ENCODE measurements at regions not wholly inside any gene's neighbourhood (a gene's known extent, or its start where the extent isn't known, plus 50 kb on each side); places are given as distances from the start of the nearest gene placed in this dataset.

DNA sequence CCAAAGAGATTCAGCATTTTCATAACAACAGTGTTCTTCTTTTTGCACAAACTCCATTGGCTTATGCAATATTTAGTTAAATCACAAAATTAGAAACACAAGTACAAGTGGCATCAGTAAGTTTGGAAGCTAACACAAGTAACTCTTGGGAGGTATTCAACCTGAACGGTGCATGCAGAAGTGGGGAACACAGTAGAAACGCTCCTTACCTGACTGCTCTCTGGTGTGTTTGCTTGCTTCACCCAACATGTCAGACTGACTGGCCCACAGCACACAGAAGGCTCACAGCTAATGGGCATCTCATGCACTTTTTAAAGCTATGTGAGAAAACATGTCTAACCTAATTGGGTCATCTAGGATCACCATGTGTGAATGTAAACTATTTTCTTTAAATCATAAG lies 133.6 kb downstream of the MAGEB17 start:
- no peak for ATAC-seq (ENCODE audit: low read depth in 2 of 2)
- Mint-ChIP-seq H3K4me3 (no peak overlapping the region), H3K4me1 (no peaks in the 10 kb centered on the region), H3K36me3 (no peaks in the 10 kb centered on the region), H3K27ac (no peak overlapping the region), H3K27me3 (no peaks in the 10 kb centered on the region), H3K9me3 (peaks cover 0 to 2% (median 0%) of the 10 kb centered on the region in 7 donors)
- no peak for DNase-seq

DNA sequence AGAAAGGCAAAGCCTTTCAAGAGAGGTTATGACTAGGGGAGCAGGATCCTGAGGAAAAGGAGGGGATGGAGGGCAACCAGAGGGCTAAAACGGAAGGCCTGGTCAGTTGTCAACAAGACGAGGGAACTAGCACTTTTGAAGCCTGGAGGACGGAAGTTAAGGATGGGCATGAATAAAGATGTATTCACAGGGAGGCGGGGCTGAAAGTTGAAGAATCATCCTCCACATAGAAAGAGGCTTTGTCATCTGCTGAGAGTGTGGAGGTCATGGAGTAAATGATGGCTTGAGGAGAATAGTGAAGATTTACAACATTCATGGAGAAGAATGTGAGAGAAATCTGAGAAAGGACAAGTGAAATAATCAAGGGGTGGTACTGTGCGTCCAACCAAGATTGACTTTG lies 137.5 kb downstream of the MAGEB17 start:
- no peak overlapping the region for H3K27ac Mint-ChIP-seq

DNA sequence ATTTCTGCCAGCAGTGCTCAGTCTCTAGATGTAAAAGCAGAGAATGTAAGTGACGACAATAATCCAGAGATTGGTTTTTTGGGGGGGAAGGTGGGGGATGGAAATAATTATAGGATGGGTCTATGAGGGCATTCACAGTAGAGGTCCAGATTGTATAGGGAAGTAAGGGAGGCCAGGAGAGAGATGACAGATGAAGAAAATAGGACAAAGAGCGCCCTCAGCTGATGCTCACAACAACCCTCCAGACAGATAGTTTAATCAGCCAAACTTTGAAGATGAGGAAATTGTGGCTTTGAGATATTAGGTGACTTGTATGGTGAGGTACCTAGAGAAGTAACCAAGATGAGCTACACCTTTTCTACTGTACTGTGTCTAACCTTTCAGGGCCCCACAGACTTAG lies 137.9 kb downstream of the MAGEB17 start:
- peaks cover 0 to 2% (median 0%) of the 10 kb centered on the region in 7 donors for H3K9me3 Mint-ChIP-seq
- no peaks in the 10 kb centered on the region for H3K36me3 Mint-ChIP-seq
- no peak overlapping the region for H3K27ac Mint-ChIP-seq
- no peak for ATAC-seq (ENCODE audit: low read depth in 2 of 2)
- peaks cover 6 to 12% (median 7%) of the 10 kb centered on the region in 3 donors for H3K27me3 Mint-ChIP-seq
- no peaks in the 10 kb centered on the region for H3K4me1 Mint-ChIP-seq
- no peak overlapping the region for H3K4me3 Mint-ChIP-seq
- DNase-seq = no peak

More for the DNA sequence above, 137.5 kb downstream of the MAGEB17 start:
- Mint-ChIP-seq H3K36me3 (no peaks in the 10 kb centered on the region), H3K4me3 (no peak overlapping the region), H3K4me1 (no peaks in the 10 kb centered on the region), H3K27me3 (peaks cover 4 to 8% (median 4%) of the 10 kb centered on the region in 3 donors), H3K9me3 (peaks cover 0 to 2% (median 0%) of the 10 kb centered on the region in 7 donors)
- DNase-seq = no peak
- no peak for ATAC-seq (ENCODE audit: low read depth in 2 of 2)

DNA sequence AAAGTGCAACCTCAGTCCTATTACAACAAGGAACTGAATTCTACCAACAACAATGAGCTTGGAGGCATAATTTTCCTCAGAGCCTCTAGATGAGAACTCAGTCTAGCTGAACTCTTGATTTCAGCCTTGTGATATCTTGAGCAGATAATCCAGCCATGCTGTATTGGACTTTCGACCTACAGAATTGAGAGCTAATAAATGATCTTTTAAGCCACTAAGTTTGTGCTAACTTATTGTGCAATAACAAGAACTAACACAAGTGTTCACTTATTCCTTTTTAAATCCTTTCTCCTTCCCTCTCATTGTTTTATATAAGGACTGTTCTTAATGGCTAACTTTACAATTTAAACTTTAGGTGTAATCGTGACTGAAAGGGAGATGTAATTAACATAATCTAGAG lies 140.7 kb downstream of the MAGEB17 start:
- ATAC-seq (ENCODE audit: low read depth in 2 of 2) (no peak), DNase-seq (no peak)
- Mint-ChIP-seq H3K9me3 (peaks cover 0 to 2% (median 0%) of the 10 kb centered on the region in 7 donors), H3K27ac (no peak overlapping the region), H3K27me3 (peaks cover 6 to 30% (median 12%) of the 10 kb centered on the region in 3 donors), H3K4me3 (no peak overlapping the region), H3K36me3 (no peaks in the 10 kb centered on the region), H3K4me1 (no peaks in the 10 kb centered on the region)

DNA sequence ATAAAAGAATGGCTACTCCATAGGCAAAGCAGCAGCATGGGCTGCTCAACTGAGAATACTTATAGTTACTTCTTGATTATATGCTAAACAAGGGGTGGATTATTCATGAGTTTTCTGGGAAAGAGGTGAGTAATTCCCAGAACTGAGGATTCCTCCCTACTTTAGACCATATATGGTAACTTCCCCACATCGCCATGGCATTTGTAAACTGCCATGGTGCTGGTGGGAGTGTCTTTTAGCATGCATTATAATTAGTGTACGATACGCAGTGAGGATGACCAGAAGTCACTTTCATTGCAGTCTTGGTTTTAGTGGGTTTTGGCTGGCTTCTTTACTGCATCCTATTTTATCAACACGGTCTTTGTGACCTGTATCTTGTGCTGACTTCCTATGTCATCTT lies 141.5 kb downstream of the MAGEB17 start:
- no peak overlapping the region for H3K27ac Mint-ChIP-seq
- H3K4me3 Mint-ChIP-seq = no peak overlapping the region
- ATAC-seq (ENCODE audit: low read depth in 2 of 2) (no peak), DNase-seq (no peak)
- peaks cover 0 to 4% (median 0%) of the 10 kb centered on the region in 7 donors for H3K9me3 Mint-ChIP-seq
- peaks cover 6 to 38% (median 12%) of the 10 kb centered on the region in 3 donors for H3K27me3 Mint-ChIP-seq
- H3K4me1 Mint-ChIP-seq = no peaks in the 10 kb centered on the region
- no peaks in the 10 kb centered on the region for H3K36me3 Mint-ChIP-seq

DNA sequence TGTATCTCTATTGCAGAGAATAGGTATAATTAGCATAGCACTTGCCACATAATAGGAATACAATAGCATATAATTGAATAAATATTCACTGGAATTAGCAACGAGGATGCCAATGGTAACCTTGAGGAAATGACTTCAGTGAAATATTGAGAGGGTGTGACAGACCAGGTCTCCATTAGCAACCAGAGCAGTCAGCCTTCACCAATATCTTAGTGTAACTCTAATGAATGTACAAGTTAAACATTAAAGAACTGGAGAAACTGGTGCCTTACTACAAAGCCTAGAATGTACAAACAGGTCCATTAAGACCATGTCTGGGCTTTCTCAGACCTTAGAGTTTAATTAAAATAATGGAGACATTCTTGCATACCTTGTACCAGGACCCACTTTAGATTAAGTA lies 143.0 kb downstream of the MAGEB17 start:
- H3K27me3 Mint-ChIP-seq = peaks cover 6 to 45% (median 12%) of the 10 kb centered on the region in 3 donors
- no peaks in the 10 kb centered on the region for H3K4me1 Mint-ChIP-seq
- no peak for DNase-seq
- no peaks in the 10 kb centered on the region for H3K36me3 Mint-ChIP-seq
- H3K27ac Mint-ChIP-seq = no peak overlapping the region
- peaks cover 0 to 4% (median 0%) of the 10 kb centered on the region in 7 donors for H3K9me3 Mint-ChIP-seq
- no peak for ATAC-seq (ENCODE audit: low read depth in 2 of 2)
- no peak overlapping the region for H3K4me3 Mint-ChIP-seq

DNA sequence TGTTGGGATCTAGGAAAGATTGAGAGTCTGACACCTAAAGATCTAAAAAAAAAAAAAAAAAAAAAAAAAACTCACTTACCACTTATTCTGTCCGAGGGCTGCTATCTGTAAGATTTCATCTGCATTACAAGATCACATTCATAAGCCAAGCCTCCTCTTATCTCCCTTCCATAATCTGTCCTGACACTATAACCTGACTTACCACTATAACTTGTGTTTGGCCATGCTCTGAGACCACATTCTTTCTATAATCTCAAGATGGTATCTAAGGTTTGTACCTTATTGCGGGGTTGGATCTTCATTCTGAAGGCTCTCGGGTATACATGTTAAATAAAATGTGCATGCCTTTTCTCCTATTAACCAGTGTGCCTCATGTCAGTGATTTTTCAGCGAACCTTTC lies 144.4 kb downstream of the MAGEB17 start:
- no peaks in the 10 kb centered on the region for H3K36me3 Mint-ChIP-seq
- DNase-seq (no peak), ATAC-seq (ENCODE audit: low read depth in 2 of 2) (no peak)
- H3K27ac Mint-ChIP-seq = no peak overlapping the region
- H3K9me3 Mint-ChIP-seq = peaks cover 0 to 4% (median 0%) of the 10 kb centered on the region in 7 donors
- peaks cover 6 to 56% (median 12%) of the 10 kb centered on the region in 3 donors for H3K27me3 Mint-ChIP-seq
- no peaks in the 10 kb centered on the region for H3K4me1 Mint-ChIP-seq
- H3K4me3 Mint-ChIP-seq = no peak overlapping the region

DNA sequence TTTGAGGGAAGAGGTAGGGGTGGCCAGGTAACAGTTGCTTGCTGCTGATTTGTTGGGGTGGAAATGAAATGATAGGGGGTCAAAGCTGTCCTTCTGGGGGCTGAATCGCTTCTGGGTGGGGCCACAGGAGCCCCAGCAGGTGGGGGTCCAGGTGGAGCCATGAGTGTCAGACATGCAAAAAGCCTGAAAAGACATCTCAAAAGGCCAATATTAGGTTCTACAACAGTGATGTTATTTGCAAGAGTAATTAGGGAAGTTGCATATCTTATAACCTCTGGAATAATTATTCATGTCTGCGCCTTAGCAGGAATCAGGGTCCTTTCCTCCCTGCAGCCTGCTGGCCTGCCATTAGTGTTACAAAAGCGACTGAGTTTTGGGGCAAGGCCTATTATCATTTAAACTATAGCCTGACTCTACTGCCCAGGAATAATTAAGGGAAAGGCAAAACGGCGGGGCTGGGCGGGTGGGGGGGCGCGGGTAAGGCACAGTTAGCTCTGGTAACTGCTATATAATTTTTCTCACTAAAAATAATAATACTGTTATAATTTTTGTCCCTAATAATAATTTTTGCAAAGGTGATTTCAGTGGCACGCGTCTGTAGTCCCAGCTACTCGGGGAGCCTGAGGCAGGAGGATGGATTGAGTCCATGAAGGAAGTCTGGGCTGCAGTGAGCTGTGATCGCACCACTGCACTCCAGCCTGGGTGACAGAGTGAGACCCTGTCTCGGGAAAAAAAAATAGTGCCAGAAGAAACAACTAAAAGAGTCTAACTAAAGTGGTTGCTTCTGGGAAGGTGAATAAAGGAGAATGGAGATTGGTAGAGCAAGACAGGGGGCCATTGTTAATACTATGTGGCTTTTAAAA lies 145.7 kb downstream of the MAGEB17 start:
- H3K27ac Mint-ChIP-seq = peak overlapping the region in 1 of 6 donors; percentile 66

DNA sequence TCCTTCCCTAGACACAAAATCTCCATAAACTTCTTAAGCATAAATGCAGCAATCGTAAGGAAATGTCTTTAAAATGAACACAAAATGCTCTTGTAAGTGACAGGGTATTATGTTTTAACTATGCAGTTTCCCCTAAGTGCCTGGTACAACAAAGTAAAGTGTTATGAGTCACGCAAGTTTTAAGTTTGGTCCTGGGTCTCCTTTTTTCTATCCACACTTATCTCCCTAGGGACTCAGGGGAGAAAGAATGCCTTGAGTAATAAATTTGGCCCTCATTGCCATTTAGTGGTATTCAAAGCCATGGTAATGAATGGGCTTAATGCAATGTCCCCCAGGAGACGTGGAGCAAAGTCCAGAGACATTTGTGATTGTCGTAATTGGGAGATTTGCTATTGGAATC lies 149.1 kb downstream of the MAGEB17 start:
- Mint-ChIP-seq H3K36me3 (no peaks in the 10 kb centered on the region), H3K4me1 (no peaks in the 10 kb centered on the region), H3K4me3 (no peak overlapping the region), H3K27ac (no peak overlapping the region), H3K9me3 (peaks cover 0 to 6% (median 2%) of the 10 kb centered on the region in 7 donors), H3K27me3 (peaks cover 0 to 59% (median 5%) of the 10 kb centered on the region in 3 donors)
- DNase-seq (no peak), ATAC-seq (ENCODE audit: low read depth in 2 of 2) (no peak)

More for the DNA sequence above, 145.7 kb downstream of the MAGEB17 start:
- H3K4me1 Mint-ChIP-seq = no peaks in the 10 kb centered on the region
- ATAC-seq (ENCODE audit: low read depth in 2 of 2) (no peak), DNase-seq (no peak)
- peaks cover 0 to 4% (median 0%) of the 10 kb centered on the region in 7 donors for H3K9me3 Mint-ChIP-seq
- H3K36me3 Mint-ChIP-seq = no peaks in the 10 kb centered on the region
- H3K27me3 Mint-ChIP-seq = peaks cover 6 to 56% (median 12%) of the 10 kb centered on the region in 3 donors
- H3K4me3 Mint-ChIP-seq = no peak overlapping the region

DNA sequence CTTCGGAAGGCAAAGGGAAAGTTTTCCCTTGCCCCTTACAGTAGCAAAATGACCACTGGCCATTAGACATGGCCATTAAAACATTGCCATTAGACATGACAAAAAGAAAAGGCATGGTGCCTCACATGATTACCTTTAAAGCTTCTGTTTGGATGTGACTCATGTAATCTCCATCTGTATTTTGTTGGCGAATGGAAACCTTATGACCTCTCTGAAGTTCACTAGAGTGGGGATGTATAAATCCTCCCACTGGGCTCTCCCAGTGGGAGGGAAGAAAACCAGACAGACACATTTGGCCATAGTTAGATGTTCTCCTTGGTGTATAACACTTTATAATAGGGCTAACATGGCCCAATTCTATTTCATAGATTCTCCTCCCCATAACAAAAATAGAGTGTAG lies 152.6 kb downstream of the MAGEB17 start:
- no peak for DNase-seq
- no peak overlapping the region for H3K4me3 Mint-ChIP-seq
- H3K27me3 Mint-ChIP-seq = peaks cover 0 to 30% (median 0%) of the 10 kb centered on the region in 3 donors
- H3K36me3 Mint-ChIP-seq = no peaks in the 10 kb centered on the region
- H3K27ac Mint-ChIP-seq = no peak overlapping the region
- H3K4me1 Mint-ChIP-seq = no peaks in the 10 kb centered on the region
- no peak for ATAC-seq (ENCODE audit: low read depth in 2 of 2)
- H3K9me3 Mint-ChIP-seq = peaks cover 0 to 6% (median 4%) of the 10 kb centered on the region in 7 donors

DNA sequence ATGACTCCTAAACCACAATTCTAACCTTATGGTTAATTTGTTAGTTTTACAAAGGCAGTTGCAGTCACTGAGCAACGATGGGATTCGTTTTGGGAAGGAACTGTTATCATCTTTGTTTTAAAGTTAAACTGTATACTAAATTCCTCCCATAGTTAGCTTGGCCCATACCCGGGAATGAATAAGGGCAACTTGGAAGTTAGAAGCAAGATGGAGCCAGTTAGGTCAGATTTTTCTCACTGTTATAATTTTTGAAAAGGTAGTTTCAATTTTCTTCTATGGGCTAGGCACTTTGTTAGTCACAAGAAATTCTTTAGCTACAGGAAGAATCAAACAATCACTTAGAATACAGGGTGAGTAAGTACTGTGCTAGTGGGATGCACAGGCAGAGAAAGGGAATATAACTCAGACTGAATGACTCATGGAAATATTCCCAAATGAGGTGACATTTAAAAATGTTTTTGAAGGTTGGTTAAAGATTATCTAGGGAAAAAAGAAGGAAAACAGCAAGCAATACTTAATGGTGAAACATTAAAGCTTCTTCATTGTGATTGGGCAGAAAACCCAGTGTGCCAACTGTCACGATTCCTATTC lies 153.6 kb downstream of the MAGEB17 start:
- no peak for ATAC-seq (ENCODE audit: low read depth in 2 of 2)
- H3K36me3 Mint-ChIP-seq = no peaks in the 10 kb centered on the region
- no peak overlapping the region for H3K4me3 Mint-ChIP-seq
- no peak overlapping the region for H3K27ac Mint-ChIP-seq
- peaks cover 0 to 22% (median 0%) of the 10 kb centered on the region in 3 donors for H3K27me3 Mint-ChIP-seq
- no peak for DNase-seq
- H3K9me3 Mint-ChIP-seq = peaks cover 0 to 6% (median 4%) of the 10 kb centered on the region in 7 donors
- H3K4me1 Mint-ChIP-seq = no peaks in the 10 kb centered on the region

DNA sequence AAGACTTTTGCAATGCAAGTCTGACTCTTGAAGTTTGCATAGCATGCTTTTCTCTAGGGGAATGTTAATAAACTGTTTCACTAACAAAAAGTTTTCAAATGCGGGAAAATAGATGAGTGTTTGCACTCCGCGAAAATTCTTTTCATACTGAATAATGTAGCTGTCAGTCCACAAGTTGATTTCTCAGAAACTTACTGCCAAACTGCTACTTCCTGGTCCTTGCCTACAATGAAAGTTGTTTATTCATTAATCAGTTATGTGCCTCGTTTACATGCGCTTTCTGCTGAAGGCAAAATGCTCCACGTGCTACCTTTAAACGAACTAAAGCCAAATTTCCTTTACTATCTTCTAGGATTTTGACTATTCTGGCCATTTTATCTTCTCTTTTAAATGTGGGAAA lies 166.2 kb downstream of the MAGEB17 start:
- DNase-seq = no peak

DNA sequence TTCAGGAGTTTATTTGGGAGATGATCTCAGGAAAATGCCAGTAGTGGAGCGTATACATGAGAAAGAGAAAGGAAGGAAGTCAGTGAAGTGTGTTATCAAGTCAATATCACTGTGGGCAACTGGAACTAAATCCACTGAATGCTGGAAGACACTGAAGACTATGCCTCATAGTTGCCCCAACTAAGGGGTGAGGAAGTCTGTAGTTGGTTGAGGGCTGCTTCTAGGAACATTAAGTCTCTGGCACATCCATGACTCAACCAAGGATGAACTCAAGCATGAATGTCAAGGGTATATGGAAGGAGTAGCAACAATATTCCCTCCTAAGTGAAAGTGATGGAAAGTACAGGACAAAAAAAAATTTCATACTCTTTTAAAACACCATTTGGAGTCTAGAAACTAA lies 167.9 kb downstream of the MAGEB17 start:
- Mint-ChIP-seq H3K4me1 (no peaks in the 10 kb centered on the region), H3K27me3 (no peaks in the 10 kb centered on the region), H3K4me3 (no peak overlapping the region), H3K27ac (peak overlapping the region in 1 of 6 donors; percentile 10), H3K36me3 (no peaks in the 10 kb centered on the region), H3K9me3 (peaks cover 0 to 15% (median 4%) of the 10 kb centered on the region in 7 donors)
- DNase-seq (no peak), ATAC-seq (ENCODE audit: low read depth in 2 of 2) (no peak)

More for the DNA sequence above, 166.2 kb downstream of the MAGEB17 start:
- Mint-ChIP-seq H3K4me3 (no peak overlapping the region), H3K27me3 (no peaks in the 10 kb centered on the region), H3K27ac (no peak overlapping the region), H3K4me1 (no peaks in the 10 kb centered on the region), H3K36me3 (no peaks in the 10 kb centered on the region), H3K9me3 (peaks cover 0 to 8% (median 4%) of the 10 kb centered on the region in 7 donors)
- ATAC-seq (ENCODE audit: low read depth in 2 of 2) = no peak
